Calu3 (cell line): ENCODE measurements at regions not wholly inside any gene's neighbourhood (a gene's known extent, or its start where the extent isn't known, plus 50 kb on each side); places are given as distances from the start of the nearest gene placed in this dataset.

Experiments
- BruUV-seq: library from RNA; stranded (reverse); fragments of 400-500 nt; replicated peaks from 2 replicates; lab custom pipeline; 2021; lab: Mats Ljungman, UMichigan
- CTCF ChIA-PET: fragments of 300-600 bp; sonication (Branson Sonifier 250); formaldehyde crosslinking; loops from one replicate; lab custom pipeline; 2022; ENCODE audit warnings: antibody characterized with exemption; lab: Charles Lee
- DNase-seq: peaks from one replicate; pipeline ENCODE4 v3.0.0; 2022
- H3K27ac Mint-ChIP-seq: one replicate; pipeline ENCODE4 v1.8.0; 2022; ENCODE audit warnings: mixed read lengths; ENCODE audit not compliant: unreplicated experiment
- H3K27me3 Mint-ChIP-seq: one replicate; pipeline ENCODE4 v1.8.0; 2022; ENCODE audit warnings: mixed read lengths; ENCODE audit not compliant: unreplicated experiment
- H3K36me3 Mint-ChIP-seq: one replicate; pipeline ENCODE4 v1.8.0; 2022; ENCODE audit warnings: mild to moderate bottlenecking, moderate library complexity, mixed read lengths; ENCODE audit not compliant: insufficient read depth, unreplicated experiment
- H3K4me1 Mint-ChIP-seq: one replicate; pipeline ENCODE4 v1.8.0; 2022; ENCODE audit warnings: mild to moderate bottlenecking, low read depth, mixed read lengths; ENCODE audit not compliant: unreplicated experiment
- H3K4me3 Mint-ChIP-seq: one replicate; pipeline ENCODE4 v1.8.0; 2022; ENCODE audit warnings: mild to moderate bottlenecking, low read depth, moderate library complexity, mixed read lengths; ENCODE audit not compliant: unreplicated experiment
- H3K9me3 Mint-ChIP-seq: one replicate; pipeline ENCODE4 v1.8.0; 2022; ENCODE audit warnings: low read depth, mixed read lengths; ENCODE audit not compliant: unreplicated experiment
- CTCF ChIP-seq: fragments of 200-600 bp; IDR thresholded peaks from one replicate; pipeline ENCODE4 v1.8.0; 2022; ENCODE audit warnings: antibody characterized with exemption; ENCODE audit not compliant: unreplicated experiment
- intact Hi-C: fragments of 100-400 bp; cut with micrococcal nuclease; formaldehyde crosslinking; loops from one replicate; pipeline ENCODE4 v1.10.0; 2022; ENCODE audit not compliant: unreplicated experiment

- intact Hi-C loops: no loop called here
- no TSS peak for BruUV-seq
- Mint-ChIP-seq H3K4me3 (no peak overlapping the region), H3K9me3 (peaks cover 3% of the 10 kb centered on the region), H3K36me3 (no peaks in the 10 kb centered on the region), H3K27ac (no peak overlapping the region), H3K4me1 (no peaks in the 10 kb centered on the region), H3K27me3 (no peaks in the 10 kb centered on the region)
- CTCF ChIA-PET: no interaction called here
- no peak for DNase-seq
- TF ChIP-seq CTCF: no peak
These were observed 585.0 kb downstream of the NR4A2 start for GRCh38 chr2:155747531-155747930.

- BruUV-seq: no TSS peak
- intact Hi-C loops: no loop called here
- Mint-ChIP-seq H3K4me1 (no peaks in the 10 kb centered on the region), H3K9me3 (no peaks in the 10 kb centered on the region), H3K27ac (no peak overlapping the region), H3K27me3 (no peaks in the 10 kb centered on the region), H3K36me3 (no peaks in the 10 kb centered on the region), H3K4me3 (no peak overlapping the region)
- CTCF ChIA-PET: no interaction called here
- TF ChIP-seq CTCF: no peak
- no peak for DNase-seq
These were observed 599.2 kb downstream of the NR4A2 start for GRCh38 chr2:155733091-155733853.

- Mint-ChIP-seq H3K27ac (no peak overlapping the region), H3K36me3 (no peaks in the 10 kb centered on the region), H3K27me3 (no peaks in the 10 kb centered on the region), H3K4me3 (no peak overlapping the region), H3K9me3 (no peaks in the 10 kb centered on the region), H3K4me1 (no peaks in the 10 kb centered on the region)
- no TSS peak for BruUV-seq
- CTCF ChIA-PET: no interaction called here
- DNase-seq: no peak
- intact Hi-C loops: no loop called here
- no peak for TF ChIP-seq CTCF
These were observed 601.7 kb downstream of the NR4A2 start for GRCh38 chr2:155730804-155731203.

GRCh38 chr2:155727187-155727895, 605.2 kb downstream of the NR4A2 start:
- H3K4me3 Mint-ChIP-seq: no peak overlapping the region
- no TSS peak for BruUV-seq

More at GRCh38 chr2:155727187-155727895, 605.2 kb downstream of the NR4A2 start:
- Mint-ChIP-seq H3K27me3 (no peaks in the 10 kb centered on the region), H3K9me3 (no peaks in the 10 kb centered on the region), H3K36me3 (no peaks in the 10 kb centered on the region), H3K27ac (no peak overlapping the region), H3K4me1 (no peaks in the 10 kb centered on the region)
- DNase-seq: no peak
- CTCF ChIA-PET: no interaction called here
- TF ChIP-seq CTCF: no peak
- intact Hi-C loops: no loop called here
